Keratinocyte (primary cell): ENCODE measurements at regions not wholly inside any gene's neighbourhood (a gene's known extent, or its start where the extent isn't known, plus 50 kb on each side); places are given as distances from the start of the nearest gene placed in this dataset.
"Not testable (repeated sequence)": the region's sequence is repeated elsewhere in the genome, so short reads cannot be mapped to it uniquely, and the experiment has no call there.

Source experiments
- DNase-seq: peaks from one replicate; pipeline ENCODE4 v3.0.0-alpha.2; 2011; ENCODE audit warnings: low read depth, missing footprints, low spot score
- FAIRE-seq: peaks from 2 replicates; lab custom pipeline; 2011; peaks lifted over from hg19 to GRCh38; lab: Jason Lieb, UNC
- H2AFZ ChIP-seq: 2 replicates; pipeline ENCODE4 v1.6.0; 2012; ENCODE audit warnings: low read length, control low read depth, inconsistent platforms; ENCODE audit not compliant: control insufficient read depth
- H3K27ac ChIP-seq: 2 replicates; pipeline ENCODE4 v1.5.1; 2011; ENCODE audit warnings: low read length; ENCODE audit not compliant: control insufficient read depth, insufficient read depth
- H3K27me3 ChIP-seq: 3 replicates; pipeline ENCODE4 v1.6.0; 2011; ENCODE audit warnings: low read length; ENCODE audit not compliant: control insufficient read depth, insufficient read depth; ENCODE audit errors: extremely low read depth
- H3K36me3 ChIP-seq, 2 experiments: 2 replicates in 1 of 2; 3 replicates in 1 of 2; pipeline ENCODE4 v1.5.1; 2011; ENCODE audit warnings: low read length in 2 of 2, mild to moderate bottlenecking in 1 of 2; ENCODE audit not compliant: control insufficient read depth in 2 of 2, insufficient read depth in 2 of 2; ENCODE audit errors: extremely low read depth in 1 of 2
- H3K4me1 ChIP-seq: 3 replicates; pipeline ENCODE4 v1.5.1; 2011; ENCODE audit warnings: low read length; ENCODE audit not compliant: control insufficient read depth, insufficient read depth; ENCODE audit errors: extremely low read depth
- H3K4me2 ChIP-seq: 3 replicates; pipeline ENCODE4 v1.6.0; 2011; ENCODE audit warnings: low read depth, low read length; ENCODE audit not compliant: control insufficient read depth, insufficient read depth; ENCODE audit errors: extremely low read depth
- H3K4me3 ChIP-seq, 3 experiments: fragments of 200-600 bp in 1 of 3; sonication (generic) in 1 of 3; 2 replicates in 2 of 3; 3 replicates in 1 of 3; pipeline ENCODE4 v1.5.1; 2011 to 2016; ENCODE audit warnings: low read length in 3 of 3, mild to moderate bottlenecking in 3 of 3, control low read depth in 2 of 3, inconsistent platforms in 1 of 3, low read depth in 1 of 3, mixed read lengths in 1 of 3, mixed run types in 1 of 3, moderate library complexity in 1 of 3; ENCODE audit not compliant: control insufficient read depth in 2 of 3, insufficient read depth in 2 of 3; ENCODE audit errors: extremely low read depth in 1 of 3
- H3K79me2 ChIP-seq: 2 replicates; pipeline ENCODE4 v1.6.0; 2012; ENCODE audit warnings: low read length; ENCODE audit not compliant: control insufficient read depth, insufficient read depth
- H3K9ac ChIP-seq: 3 replicates; pipeline ENCODE4 v1.6.0; 2011; ENCODE audit warnings: low read length; ENCODE audit not compliant: control insufficient read depth, insufficient read depth; ENCODE audit errors: extremely low read depth
- H3K9me1 ChIP-seq: 3 replicates; pipeline ENCODE4 v1.6.0; 2011; ENCODE audit warnings: low read length; ENCODE audit not compliant: control insufficient read depth, insufficient read depth; ENCODE audit errors: extremely low read depth
- H3K9me3 ChIP-seq: 2 replicates; pipeline ENCODE4 v1.5.1; 2012; ENCODE audit warnings: low read depth, low read length; ENCODE audit not compliant: control insufficient read depth
- H4K20me1 ChIP-seq: 3 replicates; pipeline ENCODE4 v1.6.0; 2011; ENCODE audit warnings: low read length; ENCODE audit not compliant: control insufficient read depth, insufficient read depth; ENCODE audit errors: extremely low read depth
- dilution Hi-C: fragments of 300-500 bp; cut with MboI; formaldehyde crosslinking; loops from one replicate; pipeline ENCODE4 v1.7.0; 2020; ENCODE audit warnings: low sequenced_read_pairs; ENCODE audit not compliant: extremely low pct_ligation_motif_present

GRCh38 chr7:55695893-55696701 is 123.8 kb upstream of the VOPP1 start:
- H3K36me3 ChIP-seq, H3K9me1 ChIP-seq, H4K20me1 ChIP-seq, H3K79me2 ChIP-seq, FAIRE-seq, H3K4me3 ChIP-seq, H3K9me3 ChIP-seq, H3K27me3 ChIP-seq, H3K4me2 ChIP-seq, DNase-seq, H3K9ac ChIP-seq, H2AFZ ChIP-seq, dilution Hi-C loops: not testable (repeated sequence)
- peaks cover 27% of the 10 kb centered on the region for H3K4me1 ChIP-seq
- peak overlapping the region; percentile 49 for H3K27ac ChIP-seq

GRCh38 chr7:55694484-55694883 is 122.2 kb upstream of the VOPP1 start:
- DNase-seq: peak; percentile 26
- dilution Hi-C loops: not testable (repeated sequence)

GRCh38 chr7:55688684-55689681 is 116.7 kb upstream of the VOPP1 start:
- DNase-seq, H3K79me2 ChIP-seq, H3K9me3 ChIP-seq, H2AFZ ChIP-seq, H3K4me3 ChIP-seq, H3K36me3 ChIP-seq, H4K20me1 ChIP-seq, H3K27me3 ChIP-seq, H3K9me1 ChIP-seq, dilution Hi-C loops: not testable (repeated sequence)
- peak overlapping the region; percentile 54 for H3K9ac ChIP-seq
- peak overlapping the region; percentile 22 for H3K4me2 ChIP-seq
- H3K27ac ChIP-seq: peak overlapping the region; percentile 80
- peaks cover 14% of the 10 kb centered on the region for H3K4me1 ChIP-seq
- peak; percentile 95 for FAIRE-seq

More at GRCh38 chr7:55694484-55694883, 122.2 kb upstream of the VOPP1 start:
- H3K4me3 ChIP-seq, H3K36me3 ChIP-seq, H2AFZ ChIP-seq, H3K9ac ChIP-seq, H3K79me2 ChIP-seq, H3K9me3 ChIP-seq, H3K27me3 ChIP-seq, H4K20me1 ChIP-seq, H3K4me2 ChIP-seq, H3K9me1 ChIP-seq: not testable (repeated sequence)
- peak overlapping the region; percentile 81 for H3K27ac ChIP-seq
- peaks cover 24% of the 10 kb centered on the region for H3K4me1 ChIP-seq
- peak; percentile 98 for FAIRE-seq

GRCh38 chr7:55688261-55688660 is 116.0 kb upstream of the VOPP1 start:
- H3K4me3 ChIP-seq, H3K9ac ChIP-seq, H3K9me3 ChIP-seq, H3K9me1 ChIP-seq, dilution Hi-C loops, H3K36me3 ChIP-seq, H3K4me2 ChIP-seq, H2AFZ ChIP-seq, DNase-seq, H4K20me1 ChIP-seq, FAIRE-seq, H3K79me2 ChIP-seq, H3K27me3 ChIP-seq: not testable (repeated sequence)
- Histone ChIP-seq H3K27ac (peak overlapping the region; percentile 80), H3K4me1 (peaks cover 10% of the 10 kb centered on the region)
